AG09309 (cell line): ENCODE measurements at regions not wholly inside any gene's neighbourhood (a gene's known extent, or its start where the extent isn't known, plus 50 kb on each side); places are given as distances from the start of the nearest gene placed in this dataset.

Source experiments
- DNase-seq: peaks from one replicate; pipeline ENCODE4 v3.0.0-alpha.2; 2010; ENCODE audit warnings: low read depth
- H3K4me3 ChIP-seq: 2 replicates; pipeline ENCODE4 v1.5.1; 2011; ENCODE audit warnings: mild to moderate bottlenecking, low read depth, low read length, moderate library complexity; ENCODE audit not compliant: control insufficient read depth
- CTCF ChIP-seq: IDR thresholded peaks from 2 replicates; pipeline ENCODE4 v1.5.1; 2011; ENCODE audit warnings: mild to moderate bottlenecking, low read depth, low read length, inconsistent platforms; ENCODE audit not compliant: insufficient read depth, control insufficient read depth; ENCODE audit errors: missing control alignments

- DNase-seq, result no peak
- TF ChIP-seq CTCF, result no peak
- H3K4me3 ChIP-seq, result no peak overlapping the region
Measured at GRCh38 chr7:11895337-11895736, 63.3 kb upstream of the THSD7A start.

- DNase-seq, result no peak
- no peak for TF ChIP-seq CTCF
- no peak overlapping the region for H3K4me3 ChIP-seq
Measured at GRCh38 chr7:11896663-11897062, 64.7 kb upstream of the THSD7A start.

GRCh38 chr7:11899247-11899646, 67.2 kb upstream of the THSD7A start:
- no peak for TF ChIP-seq CTCF
- no peak for DNase-seq
- no peak overlapping the region for H3K4me3 ChIP-seq

- TF ChIP-seq CTCF, result no peak
- DNase-seq, result no peak
- no peak overlapping the region for H3K4me3 ChIP-seq
Measured at GRCh38 chr7:11910253-11910652, 78.3 kb upstream of the THSD7A start.

GRCh38 chr7:11911900-11912299, 79.9 kb upstream of the THSD7A start:
- H3K4me3 ChIP-seq, result no peak overlapping the region
- DNase-seq, result no peak
- no peak for TF ChIP-seq CTCF

GRCh38 chr7:11914645-11915044, 82.6 kb upstream of the THSD7A start:
- no peak overlapping the region for H3K4me3 ChIP-seq
- no peak for TF ChIP-seq CTCF
- no peak for DNase-seq

GRCh38 chr7:11923376-11923930, 91.5 kb upstream of the THSD7A start:
- TF ChIP-seq CTCF, result no peak
- H3K4me3 ChIP-seq, result no peak overlapping the region
- no peak for DNase-seq
